ENCODE measurements at regions not wholly inside any gene's neighbourhood (a gene's known extent, or its start where the extent isn't known, plus 50 kb on each side); places are given as distances from the start of the nearest gene placed in this dataset.

- no peak overlapping the region for H3K27ac Mint-ChIP-seq (ENCODE audit: unreplicated experiment)
- H3K4me1 Mint-ChIP-seq, result peaks cover 13% of the 10 kb centered on the region
- no peaks in the 10 kb centered on the region for H3K27me3 Mint-ChIP-seq (ENCODE audit: low read depth)
- H3K36me3 Mint-ChIP-seq (ENCODE audit: low read depth), result no peaks in the 10 kb centered on the region
- TF ChIP-seq, protein P1, sequence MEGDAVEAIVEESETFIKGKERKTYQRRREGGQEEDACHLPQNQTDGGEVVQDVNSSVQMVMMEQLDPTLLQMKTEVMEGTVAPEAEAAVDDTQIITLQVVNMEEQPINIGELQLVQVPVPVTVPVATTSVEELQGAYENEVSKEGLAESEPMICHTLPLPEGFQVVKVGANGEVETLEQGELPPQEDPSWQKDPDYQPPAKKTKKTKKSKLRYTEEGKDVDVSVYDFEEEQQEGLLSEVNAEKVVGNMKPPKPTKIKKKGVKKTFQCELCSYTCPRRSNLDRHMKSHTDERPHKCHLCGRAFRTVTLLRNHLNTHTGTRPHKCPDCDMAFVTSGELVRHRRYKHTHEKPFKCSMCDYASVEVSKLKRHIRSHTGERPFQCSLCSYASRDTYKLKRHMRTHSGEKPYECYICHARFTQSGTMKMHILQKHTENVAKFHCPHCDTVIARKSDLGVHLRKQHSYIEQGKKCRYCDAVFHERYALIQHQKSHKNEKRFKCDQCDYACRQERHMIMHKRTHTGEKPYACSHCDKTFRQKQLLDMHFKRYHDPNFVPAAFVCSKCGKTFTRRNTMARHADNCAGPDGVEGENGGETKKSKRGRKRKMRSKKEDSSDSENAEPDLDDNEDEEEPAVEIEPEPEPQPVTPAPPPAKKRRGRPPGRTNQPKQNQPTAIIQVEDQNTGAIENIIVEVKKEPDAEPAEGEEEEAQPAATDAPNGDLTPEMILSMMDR (conservative IDR thresholded peaks at IDR 0.05), result no peak
- H3K9me3 Mint-ChIP-seq, result no peaks in the 10 kb centered on the region
- H3K4me3 Mint-ChIP-seq, result no peak overlapping the region
- no peak for DNase-seq (ENCODE audit: low read depth, low spot score)
Observed at GRCh38 chr13:89965252-89965651, 1382.2 kb upstream of the MIR17HG start.

DNA sequence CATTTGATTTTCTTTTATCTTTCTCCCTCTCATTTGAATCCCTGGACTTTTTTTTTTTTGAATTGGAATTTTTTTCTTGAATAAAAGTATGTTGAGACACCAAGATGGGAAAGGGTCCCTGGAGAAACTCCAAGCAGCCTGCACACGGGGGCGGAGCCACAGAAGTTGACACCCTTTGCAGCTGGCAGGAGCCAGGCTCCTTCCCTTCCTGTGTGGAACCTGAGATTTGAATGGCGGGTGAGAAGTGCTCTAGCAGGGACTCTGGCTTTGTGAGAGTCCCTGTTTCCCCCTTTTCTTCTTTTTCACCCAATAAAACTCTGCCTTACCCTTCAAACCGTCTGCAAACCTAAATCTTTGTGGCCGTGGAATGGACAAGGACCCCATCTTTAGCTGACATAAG lies 1381.0 kb upstream of the MIR17HG start:
- Mint-ChIP-seq H3K9me3 (no peaks in the 10 kb centered on the region), H3K27me3 (ENCODE audit: low read depth) (no peaks in the 10 kb centered on the region), H3K27ac (ENCODE audit: unreplicated experiment) (no peak overlapping the region), H3K4me3 (no peak overlapping the region), H3K4me1 (peaks cover 13% of the 10 kb centered on the region), H3K36me3 (ENCODE audit: low read depth) (no peaks in the 10 kb centered on the region)
- no peak for DNase-seq (ENCODE audit: low read depth, low spot score)
- TF ChIP-seq, protein P1 (conservative IDR thresholded peaks at IDR 0.05), result no peak

DNA sequence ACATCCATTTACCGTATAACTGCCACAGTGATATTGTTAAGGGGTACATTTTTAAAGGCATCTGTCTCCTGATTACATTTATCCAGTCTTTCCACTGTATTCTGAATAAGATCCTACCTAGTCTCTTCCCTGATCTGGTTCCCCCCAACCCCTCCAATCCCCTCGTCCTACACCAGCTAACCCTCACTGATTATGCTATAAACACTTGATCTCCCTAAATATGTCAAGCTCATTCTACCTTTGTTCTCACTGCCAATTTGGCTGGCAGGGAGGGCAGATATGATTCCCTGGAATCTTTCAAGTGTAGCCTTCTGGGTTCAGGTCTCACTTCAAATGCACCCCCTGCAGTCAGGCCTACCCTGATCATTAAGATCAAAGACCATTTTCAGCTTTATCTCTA lies 1379.8 kb upstream of the MIR17HG start:
- Mint-ChIP-seq H3K4me3 (no peak overlapping the region), H3K9me3 (no peaks in the 10 kb centered on the region), H3K27me3 (ENCODE audit: low read depth) (no peaks in the 10 kb centered on the region), H3K36me3 (ENCODE audit: low read depth) (no peaks in the 10 kb centered on the region), H3K27ac (ENCODE audit: unreplicated experiment) (no peak overlapping the region), H3K4me1 (peaks cover 8% of the 10 kb centered on the region)
- TF ChIP-seq, protein P1 (conservative IDR thresholded peaks at IDR 0.05), result no peak
- no peak for DNase-seq (ENCODE audit: low read depth, low spot score)

DNA sequence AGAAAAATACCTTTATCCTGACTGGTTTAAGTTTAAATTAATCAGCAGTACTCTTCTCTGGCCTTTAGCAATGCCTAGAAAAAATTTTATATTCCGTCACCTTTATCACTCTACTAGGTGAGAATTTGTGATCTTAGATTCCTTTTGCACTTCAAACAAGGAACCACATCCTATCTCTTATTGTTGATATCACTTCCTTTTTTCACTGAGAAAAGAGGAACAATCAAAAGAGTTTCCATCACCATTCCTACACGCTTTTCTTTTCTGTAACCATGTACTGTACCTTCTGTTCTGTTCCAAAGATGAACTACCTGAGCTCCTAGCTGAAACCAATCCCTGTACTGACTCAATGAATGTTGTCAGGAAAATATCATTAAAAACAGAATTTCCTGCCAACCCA lies 1379.0 kb upstream of the MIR17HG start:
- H3K36me3 Mint-ChIP-seq (ENCODE audit: low read depth), result no peaks in the 10 kb centered on the region
- DNase-seq (ENCODE audit: low read depth, low spot score), result no peak
- H3K9me3 Mint-ChIP-seq, result no peaks in the 10 kb centered on the region
- TF ChIP-seq, protein P1 (conservative IDR thresholded peaks at IDR 0.05), result no peak
- H3K4me1 Mint-ChIP-seq, result peaks cover 6% of the 10 kb centered on the region
- no peak overlapping the region for H3K4me3 Mint-ChIP-seq
- H3K27ac Mint-ChIP-seq (ENCODE audit: unreplicated experiment), result no peak overlapping the region
- no peaks in the 10 kb centered on the region for H3K27me3 Mint-ChIP-seq (ENCODE audit: low read depth)

- no peak for DNase-seq (ENCODE audit: low read depth, low spot score)
- TF ChIP-seq, protein P1 (conservative IDR thresholded peaks at IDR 0.05), result no peak
- H3K27me3 Mint-ChIP-seq (ENCODE audit: low read depth), result no peaks in the 10 kb centered on the region
- H3K36me3 Mint-ChIP-seq (ENCODE audit: low read depth), result no peaks in the 10 kb centered on the region
- H3K27ac Mint-ChIP-seq (ENCODE audit: unreplicated experiment), result no peak overlapping the region
- no peaks in the 10 kb centered on the region for H3K4me1 Mint-ChIP-seq
- no peaks in the 10 kb centered on the region for H3K9me3 Mint-ChIP-seq
- H3K4me3 Mint-ChIP-seq, result no peak overlapping the region
Observed at GRCh38 chr13:89970353-89970709, 1377.2 kb upstream of the MIR17HG start.

- Mint-ChIP-seq H3K9me3 (no peaks in the 10 kb centered on the region), H3K27me3 (ENCODE audit: low read depth) (no peaks in the 10 kb centered on the region), H3K27ac (ENCODE audit: unreplicated experiment) (no peak overlapping the region), H3K4me3 (no peak overlapping the region), H3K4me1 (no peaks in the 10 kb centered on the region), H3K36me3 (ENCODE audit: low read depth) (no peaks in the 10 kb centered on the region)
- TF ChIP-seq, protein P1 (conservative IDR thresholded peaks at IDR 0.05), result no peak
- DNase-seq (ENCODE audit: low read depth, low spot score), result no peak
Observed at GRCh38 chr13:89977203-89977602, 1370.3 kb upstream of the MIR17HG start.
